ENCODE measurements at regions not wholly inside any gene's neighbourhood (a gene's known extent, or its start where the extent isn't known, plus 50 kb on each side); places are given as distances from the start of the nearest gene placed in this dataset.

DNA sequence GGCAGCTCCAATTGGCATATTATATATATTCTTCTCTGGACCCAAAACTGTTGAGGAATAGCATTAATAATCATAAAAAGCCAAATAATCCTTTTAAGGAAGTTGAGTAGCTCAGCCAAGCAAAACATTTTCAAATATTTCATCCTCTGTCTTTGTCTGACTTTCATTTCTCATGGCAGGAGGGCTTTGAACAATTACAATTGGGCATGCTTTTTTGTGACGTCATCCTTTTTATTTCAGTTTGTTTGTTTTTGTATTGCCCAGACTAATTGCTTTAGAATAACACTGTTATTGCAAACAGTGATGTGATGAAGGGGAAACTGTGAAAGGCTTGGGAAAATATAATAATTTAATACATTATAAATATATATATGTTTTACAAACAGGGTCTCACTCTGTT lies 65.2 kb upstream of the MAP1B start:
- no peak overlapping the region for H3K4me3 ChIP-seq (replicated peaks; ENCODE audit: low read depth, low read length)
- no peak for DNase-seq (ENCODE audit: low read depth)
- TF ChIP-seq, protein P1, sequence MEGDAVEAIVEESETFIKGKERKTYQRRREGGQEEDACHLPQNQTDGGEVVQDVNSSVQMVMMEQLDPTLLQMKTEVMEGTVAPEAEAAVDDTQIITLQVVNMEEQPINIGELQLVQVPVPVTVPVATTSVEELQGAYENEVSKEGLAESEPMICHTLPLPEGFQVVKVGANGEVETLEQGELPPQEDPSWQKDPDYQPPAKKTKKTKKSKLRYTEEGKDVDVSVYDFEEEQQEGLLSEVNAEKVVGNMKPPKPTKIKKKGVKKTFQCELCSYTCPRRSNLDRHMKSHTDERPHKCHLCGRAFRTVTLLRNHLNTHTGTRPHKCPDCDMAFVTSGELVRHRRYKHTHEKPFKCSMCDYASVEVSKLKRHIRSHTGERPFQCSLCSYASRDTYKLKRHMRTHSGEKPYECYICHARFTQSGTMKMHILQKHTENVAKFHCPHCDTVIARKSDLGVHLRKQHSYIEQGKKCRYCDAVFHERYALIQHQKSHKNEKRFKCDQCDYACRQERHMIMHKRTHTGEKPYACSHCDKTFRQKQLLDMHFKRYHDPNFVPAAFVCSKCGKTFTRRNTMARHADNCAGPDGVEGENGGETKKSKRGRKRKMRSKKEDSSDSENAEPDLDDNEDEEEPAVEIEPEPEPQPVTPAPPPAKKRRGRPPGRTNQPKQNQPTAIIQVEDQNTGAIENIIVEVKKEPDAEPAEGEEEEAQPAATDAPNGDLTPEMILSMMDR (IDR thresholded peaks at IDR 0.05; ENCODE audit: low read length, missing control alignments) = no peak

DNA sequence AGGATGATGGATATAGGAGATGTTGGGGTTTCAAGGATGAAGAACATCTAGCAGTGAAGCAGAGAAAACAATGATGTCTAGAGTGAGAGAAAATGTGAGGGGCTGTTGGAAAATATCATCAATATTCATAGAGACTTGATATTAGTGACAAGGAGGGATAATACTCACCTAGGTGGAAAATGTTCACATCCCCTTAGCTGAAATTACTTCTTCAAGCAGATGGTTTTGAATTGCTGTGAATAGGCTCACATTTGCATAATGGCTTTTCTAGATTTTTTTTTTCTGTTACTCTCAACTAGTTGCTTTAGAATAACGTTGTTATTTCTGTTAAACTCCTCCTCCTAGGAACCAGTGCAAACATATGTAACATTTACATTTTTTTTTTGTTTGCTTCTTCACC lies 61.6 kb upstream of the MAP1B start:
- DNase-seq (ENCODE audit: low read depth) = no peak
- TF ChIP-seq, protein P1 (IDR thresholded peaks at IDR 0.05; ENCODE audit: low read length, missing control alignments) = no peak
- H3K4me3 ChIP-seq (replicated peaks; ENCODE audit: low read depth, low read length) = no peak overlapping the region

DNA sequence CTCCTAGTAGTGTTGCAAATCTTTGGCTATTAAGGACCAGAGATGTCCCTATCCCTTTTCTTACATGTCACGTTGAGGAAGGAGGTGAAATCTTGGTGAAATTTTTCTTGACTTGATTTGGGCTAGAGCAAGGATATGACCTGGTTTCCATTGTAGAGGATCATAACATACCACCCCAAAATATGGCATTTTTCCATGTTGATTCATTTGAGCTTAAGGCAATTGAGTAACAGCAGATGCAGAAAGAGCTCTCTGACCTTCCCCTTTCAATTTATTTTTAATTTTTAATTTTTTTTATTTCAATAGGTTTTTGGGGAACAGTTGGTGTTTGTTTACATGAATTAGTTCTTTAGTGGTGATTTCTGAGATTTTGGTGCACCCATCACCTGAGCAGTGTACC lies 61.2 kb upstream of the MAP1B start:
- no peak overlapping the region for H3K4me3 ChIP-seq (replicated peaks; ENCODE audit: low read depth, low read length)
- TF ChIP-seq, protein P1 (IDR thresholded peaks at IDR 0.05; ENCODE audit: low read length, missing control alignments) = no peak
- DNase-seq (ENCODE audit: low read depth) = no peak

GRCh38 chr5:72055636-72056035 lies 51.6 kb upstream of the MAP1B start:
- no peak for DNase-seq (ENCODE audit: low read depth)
- no peak overlapping the region for H3K4me3 ChIP-seq (replicated peaks; ENCODE audit: low read depth, low read length)
- TF ChIP-seq, protein P1 (IDR thresholded peaks at IDR 0.05; ENCODE audit: low read length, missing control alignments) = no peak
